ENCODE measurements at regions not wholly inside any gene's neighbourhood (a gene's known extent, or its start where the extent isn't known, plus 50 kb on each side); places are given as distances from the start of the nearest gene placed in this dataset.
"Not testable (repeated sequence)": the region's sequence is repeated elsewhere in the genome, so short reads cannot be mapped to it uniquely, and the experiment has no call there.

DNA sequence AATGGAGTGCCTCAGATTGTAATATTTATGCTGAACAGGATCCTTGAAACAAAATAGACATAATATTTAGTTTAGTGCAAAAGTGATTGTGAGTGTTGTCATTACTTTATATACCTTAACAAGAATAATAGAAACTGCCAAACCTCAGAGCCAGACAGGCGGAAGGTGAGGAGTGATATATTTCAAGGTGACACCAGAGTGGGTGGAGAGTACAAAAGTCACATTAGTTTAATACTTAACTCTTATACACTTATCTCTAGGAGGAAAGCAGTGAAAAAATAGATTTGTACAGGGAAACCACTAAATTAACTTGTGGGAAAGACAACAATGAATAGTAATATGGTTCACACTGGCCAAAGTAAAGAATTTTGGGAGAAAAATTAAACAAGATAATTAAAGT lies 342.8 kb upstream of the NDST4 start:
- TF ChIP-seq, protein P1, sequence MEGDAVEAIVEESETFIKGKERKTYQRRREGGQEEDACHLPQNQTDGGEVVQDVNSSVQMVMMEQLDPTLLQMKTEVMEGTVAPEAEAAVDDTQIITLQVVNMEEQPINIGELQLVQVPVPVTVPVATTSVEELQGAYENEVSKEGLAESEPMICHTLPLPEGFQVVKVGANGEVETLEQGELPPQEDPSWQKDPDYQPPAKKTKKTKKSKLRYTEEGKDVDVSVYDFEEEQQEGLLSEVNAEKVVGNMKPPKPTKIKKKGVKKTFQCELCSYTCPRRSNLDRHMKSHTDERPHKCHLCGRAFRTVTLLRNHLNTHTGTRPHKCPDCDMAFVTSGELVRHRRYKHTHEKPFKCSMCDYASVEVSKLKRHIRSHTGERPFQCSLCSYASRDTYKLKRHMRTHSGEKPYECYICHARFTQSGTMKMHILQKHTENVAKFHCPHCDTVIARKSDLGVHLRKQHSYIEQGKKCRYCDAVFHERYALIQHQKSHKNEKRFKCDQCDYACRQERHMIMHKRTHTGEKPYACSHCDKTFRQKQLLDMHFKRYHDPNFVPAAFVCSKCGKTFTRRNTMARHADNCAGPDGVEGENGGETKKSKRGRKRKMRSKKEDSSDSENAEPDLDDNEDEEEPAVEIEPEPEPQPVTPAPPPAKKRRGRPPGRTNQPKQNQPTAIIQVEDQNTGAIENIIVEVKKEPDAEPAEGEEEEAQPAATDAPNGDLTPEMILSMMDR (IDR thresholded peaks at IDR 0.05; ENCODE audit: borderline replicate concordance, insufficient read depth, low read depth, low read length) = no peak
- no peak overlapping the region for H3K4me3 ChIP-seq (ENCODE audit: low read depth, low read length)

DNA sequence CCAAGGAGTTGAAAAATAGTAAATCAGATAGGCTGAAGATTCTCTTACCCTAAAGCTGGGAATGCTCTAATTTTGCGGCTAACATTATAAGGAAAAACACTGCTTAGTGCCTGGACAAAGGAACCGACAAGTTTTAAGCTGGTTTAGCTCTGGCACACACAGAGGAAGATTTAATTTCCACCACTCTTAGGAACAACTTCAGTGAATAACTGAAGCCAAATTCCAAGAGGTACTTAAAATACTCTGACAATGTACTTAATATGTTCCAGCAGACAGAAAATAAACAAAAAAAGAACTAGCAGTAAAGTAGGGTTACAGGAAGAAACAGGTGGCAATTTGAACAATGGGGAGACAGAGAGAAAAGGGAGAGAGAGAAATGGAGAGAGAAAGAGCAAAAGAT lies 340.8 kb upstream of the NDST4 start:
- TF ChIP-seq, protein P1 (IDR thresholded peaks at IDR 0.05; ENCODE audit: borderline replicate concordance, insufficient read depth, low read depth, low read length) = no peak
- no peak overlapping the region for H3K4me3 ChIP-seq (ENCODE audit: low read depth, low read length)

DNA sequence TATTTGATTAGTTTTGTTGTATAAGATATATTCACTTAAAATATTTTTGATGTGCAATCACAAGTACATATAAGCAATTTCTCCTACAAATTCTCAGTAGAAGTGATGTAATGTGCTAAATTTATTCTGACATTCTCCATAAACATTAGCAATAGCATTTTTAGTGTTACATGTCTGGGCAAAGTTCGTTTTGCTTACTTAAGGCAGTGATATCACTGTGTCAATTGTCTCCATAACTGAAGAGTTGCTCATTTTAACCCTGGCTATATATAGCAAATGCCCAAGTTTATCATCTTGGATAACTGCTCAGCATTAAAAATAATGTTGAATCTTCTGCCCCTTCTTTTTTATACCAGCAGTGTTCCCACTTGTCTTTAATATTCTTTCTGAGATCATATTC lies 340.0 kb upstream of the NDST4 start:
- no peak overlapping the region for H3K4me3 ChIP-seq (ENCODE audit: low read depth, low read length)
- TF ChIP-seq, protein P1 (IDR thresholded peaks at IDR 0.05; ENCODE audit: borderline replicate concordance, insufficient read depth, low read depth, low read length) = no peak

DNA sequence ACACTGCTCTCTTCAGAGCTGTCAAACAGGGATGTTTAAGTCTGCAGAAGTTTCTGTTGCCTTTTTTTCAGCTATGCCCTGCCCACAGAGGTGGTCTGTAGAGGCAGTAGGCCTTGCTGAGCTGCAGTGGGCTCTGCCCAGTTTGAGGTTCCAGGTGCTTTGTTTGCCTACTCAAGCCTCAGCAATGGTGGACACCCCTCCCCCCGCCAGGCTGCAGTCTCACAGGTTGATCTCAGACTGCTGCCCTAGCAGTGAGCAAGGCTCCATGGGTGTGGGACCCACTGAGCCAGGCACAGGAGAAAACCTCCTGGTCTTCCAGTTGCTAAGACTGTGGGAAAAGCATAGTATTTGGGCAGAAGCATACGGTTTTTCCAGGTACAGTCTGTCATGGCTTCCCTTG lies 338.8 kb upstream of the NDST4 start:
- H3K4me3 ChIP-seq (ENCODE audit: low read depth, low read length) = not testable (repeated sequence)

DNA sequence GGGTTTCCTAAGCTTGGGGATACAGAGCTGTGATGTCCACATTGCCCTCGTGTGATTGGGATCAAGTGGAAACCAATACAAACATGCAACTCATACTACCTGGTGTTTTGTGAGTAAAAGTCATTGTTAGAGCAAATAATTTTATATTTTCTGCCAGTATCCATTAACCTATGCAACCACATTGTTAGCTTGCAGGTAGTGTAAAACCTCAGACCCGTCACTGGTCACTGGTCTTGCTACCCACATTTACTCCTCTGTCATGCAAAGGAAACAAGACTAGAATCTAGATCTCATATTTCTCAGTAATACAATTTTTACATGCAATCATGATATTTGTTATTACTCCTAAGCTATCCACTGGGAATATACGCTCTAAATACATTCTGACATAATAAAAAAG lies 324.3 kb upstream of the NDST4 start:
- TF ChIP-seq, protein P1 (IDR thresholded peaks at IDR 0.05; ENCODE audit: borderline replicate concordance, insufficient read depth, low read depth, low read length) = no peak
- H3K4me3 ChIP-seq (ENCODE audit: low read depth, low read length) = no peak overlapping the region

DNA sequence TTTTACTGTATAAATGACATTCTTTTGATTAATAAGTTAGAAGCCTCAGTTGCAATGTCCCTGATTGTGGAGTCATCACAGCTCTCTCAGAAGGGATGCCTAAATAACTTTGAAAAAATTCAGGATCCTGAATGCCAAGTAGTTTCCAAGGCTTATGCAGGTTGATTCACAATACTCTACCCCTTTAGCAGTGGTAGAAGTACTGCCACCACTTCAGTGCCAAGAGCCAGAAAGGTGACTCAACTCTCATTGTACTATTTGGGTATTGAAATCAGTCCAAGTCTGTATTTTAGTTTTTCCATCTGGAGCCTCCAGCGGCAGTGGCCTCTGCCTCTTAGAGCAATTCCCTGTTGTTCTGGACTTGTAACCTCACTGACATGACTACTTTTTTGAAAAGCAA lies 320.1 kb upstream of the NDST4 start:
- H3K4me3 ChIP-seq (ENCODE audit: low read depth, low read length) = no peak overlapping the region
- TF ChIP-seq, protein P1 (IDR thresholded peaks at IDR 0.05; ENCODE audit: borderline replicate concordance, insufficient read depth, low read depth, low read length) = no peak

DNA sequence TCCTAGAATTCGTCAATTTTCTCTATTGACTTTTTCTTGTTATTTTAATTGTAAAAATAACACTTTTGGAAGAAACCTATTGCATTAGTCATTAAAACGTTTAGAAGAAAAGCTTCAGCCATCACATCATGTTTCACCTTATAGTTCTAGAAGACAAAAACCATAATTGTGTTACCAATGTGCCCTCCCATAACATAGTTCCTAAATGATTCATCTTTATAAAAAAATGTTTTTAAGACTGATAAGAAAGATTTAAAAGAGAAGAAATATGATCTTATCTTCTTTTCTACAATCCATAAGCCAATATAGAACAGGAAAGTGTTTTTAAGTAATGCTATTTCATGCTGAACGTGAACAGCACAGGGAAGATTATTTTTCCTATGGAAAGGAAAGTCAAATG lies 316.6 kb upstream of the NDST4 start:
- TF ChIP-seq, protein P1 (IDR thresholded peaks at IDR 0.05; ENCODE audit: borderline replicate concordance, insufficient read depth, low read depth, low read length) = no peak
- H3K4me3 ChIP-seq (ENCODE audit: low read depth, low read length) = no peak overlapping the region

DNA sequence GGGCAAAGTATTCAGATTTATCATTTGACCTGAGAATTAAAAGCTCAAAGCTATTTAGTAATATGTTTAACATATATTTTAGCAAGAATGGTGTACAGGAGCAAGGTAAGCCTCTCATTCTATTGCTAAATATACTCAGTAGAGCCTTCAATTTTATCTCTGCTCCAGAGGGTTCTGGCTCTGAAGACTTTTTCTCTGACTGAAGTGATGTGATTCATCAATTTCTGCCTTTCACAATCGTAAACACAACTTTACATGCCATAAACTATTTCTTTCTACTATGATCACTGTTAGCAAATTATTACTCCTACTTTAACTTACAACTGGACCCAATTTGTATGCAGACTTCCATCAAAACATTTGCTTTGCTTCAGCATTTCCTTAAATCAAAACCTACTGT lies 315.0 kb upstream of the NDST4 start:
- TF ChIP-seq, protein P1 (IDR thresholded peaks at IDR 0.05; ENCODE audit: borderline replicate concordance, insufficient read depth, low read depth, low read length) = no peak
- H3K4me3 ChIP-seq (ENCODE audit: low read depth, low read length) = no peak overlapping the region

Data from GM12875 (cell line).